SK-N-SH treated with all-trans-retinoic acid at 6 μM for 48 hours (cell line): ENCODE measurements at regions not wholly inside any gene's neighbourhood (a gene's known extent, or its start where the extent isn't known, plus 50 kb on each side); places are given as distances from the start of the nearest gene placed in this dataset.

Source experiments
- ATAC-seq: fragments of 200-7000 bp; cut with Tn5 transposase; 3 replicates; pipeline ENCODE4 v1.9.1; 2020; ENCODE audit warnings: mild to moderate bottlenecking, moderate library complexity
- ARNTL ChIP-seq: fragments of 450-650 bp; formaldehyde crosslinking; IDR thresholded peaks from 2 replicates; pipeline ENCODE4 v1.5.0; 2020; ENCODE audit warnings: low read depth, mild to moderate bottlenecking, moderate library complexity, borderline replicate concordance
- BACH2 ChIP-seq: fragments of 250-450 bp; sonication (Bioruptor Pico); IDR thresholded peaks from 2 replicates; pipeline ENCODE4 v1.9.0; 2021; ENCODE audit warnings: mild to moderate bottlenecking, borderline replicate concordance
- CREB5 ChIP-seq: fragments of 250-450 bp; sonication (Bioruptor Pico); IDR thresholded peaks from 2 replicates; pipeline ENCODE4 v1.5.1; 2020; ENCODE audit warnings: low read depth, mild to moderate bottlenecking, moderate library complexity
- CSRNP3 ChIP-seq: fragments of 250-450 bp; sonication (Bioruptor Pico); IDR thresholded peaks from 2 replicates; pipeline ENCODE4 v1.5.1; 2021; ENCODE audit warnings: mild to moderate bottlenecking, moderate library complexity
- ESRRG ChIP-seq: fragments of 250-450 bp; sonication (Bioruptor Pico); IDR thresholded peaks from 2 replicates; pipeline ENCODE4 v1.6.1; 2021; ENCODE audit warnings: mild to moderate bottlenecking
- GLIS3 ChIP-seq: fragments of 250-450 bp; sonication (Bioruptor Pico); IDR thresholded peaks from 2 replicates; pipeline ENCODE4 v1.5.0; 2020; ENCODE audit warnings: mild to moderate bottlenecking, moderate library complexity
- ISL1 ChIP-seq: fragments of 250-450 bp; sonication (Bioruptor Pico); IDR thresholded peaks from 2 replicates; pipeline ENCODE4 v2.1.2; 2022; ENCODE audit warnings: mild to moderate bottlenecking, moderate library complexity
- OSR1 ChIP-seq: fragments of 250-450 bp; sonication (Bioruptor Pico); IDR thresholded peaks from 2 replicates; pipeline ENCODE4 v1.8.0; 2022; ENCODE audit warnings: moderate library complexity, mild to moderate bottlenecking, inconsistent platforms
- PATZ1 ChIP-seq: fragments of 250-450 bp; sonication (Bioruptor Pico); IDR thresholded peaks from 2 replicates; pipeline ENCODE4 v1.8.0; 2020; ENCODE audit warnings: mild to moderate bottlenecking, moderate library complexity, borderline replicate concordance
- POU6F1 ChIP-seq: fragments of 250-450 bp; sonication (Bioruptor Pico); IDR thresholded peaks from 2 replicates; pipeline ENCODE4 v1.8.0; 2021; ENCODE audit warnings: low read depth, mild to moderate bottlenecking, moderate library complexity, borderline replicate concordance
- RARB ChIP-seq: fragments of 250-450 bp; sonication (Bioruptor Pico); IDR thresholded peaks from 2 replicates; pipeline ENCODE4 v1.8.0; 2021; ENCODE audit warnings: mild to moderate bottlenecking, moderate library complexity
- SNAI2 ChIP-seq: fragments of 250-450 bp; sonication (Bioruptor Pico); IDR thresholded peaks from 2 replicates; pipeline ENCODE4 v1.5.0; 2020; ENCODE audit warnings: mild to moderate bottlenecking, moderate library complexity
- TCF4 ChIP-seq: fragments of 250-450 bp; sonication (Bioruptor Pico); IDR thresholded peaks from 2 replicates; pipeline ENCODE4 v1.8.0; 2021; ENCODE audit warnings: mild to moderate bottlenecking, moderate library complexity, borderline replicate concordance
- TOX ChIP-seq: fragments of 250-450 bp; sonication (Bioruptor Pico); IDR thresholded peaks from 2 replicates; pipeline ENCODE4 v1.8.0; 2021; ENCODE audit warnings: mild to moderate bottlenecking, moderate library complexity, borderline replicate concordance
- TSHZ2 ChIP-seq: fragments of 250-450 bp; sonication (Bioruptor Pico); IDR thresholded peaks from 2 replicates; pipeline ENCODE4 v1.5.0; 2020; ENCODE audit warnings: mild to moderate bottlenecking, moderate library complexity
- ZC3H10 ChIP-seq: fragments of 250-450 bp; sonication (Bioruptor Pico); IDR thresholded peaks from 2 replicates; pipeline ENCODE4 v1.5.1; 2021; ENCODE audit warnings: mild to moderate bottlenecking, moderate library complexity
- ZFP3 ChIP-seq: fragments of 250-450 bp; sonication (Bioruptor Pico); IDR thresholded peaks from 2 replicates; pipeline ENCODE4 v1.5.0; 2020; ENCODE audit warnings: mild to moderate bottlenecking, moderate library complexity
- ZFP30 ChIP-seq: fragments of 450-650 bp; formaldehyde crosslinking; IDR thresholded peaks from 2 replicates; pipeline ENCODE4 v1.5.0; 2022; ENCODE audit warnings: mild to moderate bottlenecking, moderate library complexity
- ZNF565 ChIP-seq: fragments of 450-650 bp; formaldehyde crosslinking; conservative IDR thresholded peaks from 2 replicates; pipeline ENCODE4 v1.5.0; 2020; ENCODE audit warnings: low read depth, mild to moderate bottlenecking, moderate library complexity
- ZNF70 ChIP-seq: fragments of 450-650 bp; formaldehyde crosslinking; IDR thresholded peaks from 2 replicates; pipeline ENCODE4 v1.5.0; 2020; ENCODE audit warnings: mild to moderate bottlenecking, moderate library complexity
- ZNF8 ChIP-seq: fragments of 450-650 bp; formaldehyde crosslinking; IDR thresholded peaks from 2 replicates; pipeline ENCODE4 v1.5.0; 2020; ENCODE audit warnings: mild to moderate bottlenecking, moderate library complexity

GRCh38 chr5:159427180-159428012 is 97.1 kb upstream of the IL12B start:
- TF ChIP-seq TSHZ2 (CRISPR knock-in tag) = no peak
- no peak for TF ChIP-seq ZNF8 (CRISPR knock-in tag)
- no peak for TF ChIP-seq CREB5
- TF ChIP-seq, all 23 proteins: peak for 0
- no peak for ATAC-seq

GRCh38 chr5:159430361-159431012 is 100.2 kb upstream of the IL12B start:
- no peak for ATAC-seq
- TF ChIP-seq ZNF70 (CRISPR knock-in tag) (no peak), ZFP30 (CRISPR knock-in tag) (no peak), POU6F1 (CRISPR knock-in tag) (no peak), ESRRG (CRISPR knock-in tag) (no peak)

- ATAC-seq = no peak
- TF ChIP-seq ZNF70 (CRISPR knock-in tag) (no peak), ISL1 (CRISPR knock-in tag) (no peak), TCF4 (no peak), ZNF8 (CRISPR knock-in tag) (no peak), ZFP3 (no peak)
Measured at GRCh38 chr5:159435855-159436254, 105.6 kb upstream of the IL12B start.

- ATAC-seq = no peak
- no peak for TF ChIP-seq CSRNP3 (CRISPR knock-in tag)
- TF ChIP-seq TOX (CRISPR knock-in tag) = no peak
- TF ChIP-seq CREB5 = no peak
- no peak for TF ChIP-seq ZFP30 (CRISPR knock-in tag)
- no peak for TF ChIP-seq OSR1 (CRISPR knock-in tag)
- TF ChIP-seq SNAI2 (CRISPR knock-in tag) = no peak
- no peak for TF ChIP-seq RARB (CRISPR knock-in tag)
- no peak for TF ChIP-seq ISL1 (CRISPR knock-in tag)
- TF ChIP-seq TSHZ2 (CRISPR knock-in tag) = no peak
- no peak for TF ChIP-seq ZC3H10 (CRISPR knock-in tag)
- no peak for TF ChIP-seq PATZ1 (CRISPR knock-in tag)
- no peak for TF ChIP-seq BACH2
- TF ChIP-seq TCF4 = no peak
- TF ChIP-seq ZNF565 (CRISPR knock-in tag) = no peak
- no peak for TF ChIP-seq ZNF8 (CRISPR knock-in tag)
- no peak for TF ChIP-seq GLIS3
- TF ChIP-seq ARNTL (CRISPR knock-in tag) = no peak
- TF ChIP-seq ZNF70 (CRISPR knock-in tag) = no peak
Measured at GRCh38 chr5:159438092-159438491, 107.8 kb upstream of the IL12B start.
